H1 (cell line): ENCODE measurements at regions not wholly inside any gene's neighbourhood (a gene's known extent, or its start where the extent isn't known, plus 50 kb on each side); places are given as distances from the start of the nearest gene placed in this dataset.

Experiments
- CTCF ChIA-PET: fragments of 300-600 bp; sonication (Branson Sonifier 250); formaldehyde crosslinking; loops from one replicate; lab custom pipeline; 2021; ENCODE audit not compliant: partially characterized antibody; lab: Charles Lee
- POLR2A ChIA-PET: fragments of 300-600 bp; sonication (Branson Sonifier 250); formaldehyde crosslinking; loops from one replicate; lab custom pipeline; 2021; ENCODE audit warnings: inconsistent platforms; ENCODE audit not compliant: partially characterized antibody; lab: Charles Lee
- DNase-seq, 2 experiments: peaks; one replicate each; pipeline versions ENCODE4 v3.0.0 to v3.0.0-alpha.2; 2010 to 2022; ENCODE audit warnings: low spot score in 2 of 2, low read depth in 1 of 2, mixed read lengths in 1 of 2
- FAIRE-seq: peaks from 2 replicates; lab custom pipeline; 2011; peaks lifted over from hg19 to GRCh38; lab: Jason Lieb, UNC
- H2AFZ ChIP-seq: 2 replicates; pipeline ENCODE4 v1.8.1; 2012; ENCODE audit warnings: low read length, inconsistent platforms
- H2AK5ac ChIP-seq: 2 replicates; pipeline ENCODE4 v1.6.1; 2013; ENCODE audit warnings: low read depth, low read length
- H2BK120ac ChIP-seq: replicated peaks from 2 replicates; pipeline ENCODE3; 2013; ENCODE audit warnings: low read depth, low read length, inconsistent platforms
- H2BK12ac ChIP-seq: 2 replicates; pipeline ENCODE4 v1.6.1; 2013; ENCODE audit warnings: low read depth, low read length
- H2BK15ac ChIP-seq: 2 replicates; pipeline ENCODE4 v1.6.1; 2013; ENCODE audit warnings: low read length
- H2BK20ac ChIP-seq: 2 replicates; pipeline ENCODE4 v1.6.1; 2013; ENCODE audit warnings: low read length
- H2BK5ac ChIP-seq: 2 replicates; pipeline ENCODE4 v1.6.1; 2013; ENCODE audit warnings: low read depth, low read length
- H3K14ac ChIP-seq: 2 replicates; pipeline ENCODE4 v1.6.1; 2013; ENCODE audit warnings: inconsistent platforms; ENCODE audit not compliant: insufficient read length
- H3K18ac ChIP-seq: 2 replicates; pipeline ENCODE4 v1.6.1; 2013; ENCODE audit warnings: low read length; ENCODE audit errors: extremely low read depth
- H3K23ac ChIP-seq: 2 replicates; pipeline ENCODE4 v1.6.1; 2013; ENCODE audit warnings: inconsistent platforms; ENCODE audit not compliant: insufficient read length
- H3K23me2 ChIP-seq: 2 replicates; pipeline ENCODE4 v1.6.1; 2013; ENCODE audit warnings: low read depth, low read length
- H3K27ac ChIP-seq: 2 replicates; pipeline ENCODE4 v1.6.1; 2011; ENCODE audit warnings: low read depth, low read length, inconsistent platforms
- H3K27me3 ChIP-seq, 4 experiments: replicated peaks in 1 of 4; 1 replicate in 1 of 4; 2 replicates in 3 of 4; pipeline versions ENCODE4 v1.6.1 to v1.8.1; 2011 to 2013; ENCODE audit warnings: low read length in 3 of 4, mild to moderate bottlenecking in 3 of 4, inconsistent platforms in 2 of 4, mixed read lengths in 2 of 4, moderate library complexity in 1 of 4; ENCODE audit not compliant: control insufficient read depth in 3 of 4, insufficient read depth in 3 of 4; ENCODE audit errors: extremely low read depth in 1 of 4
- H3K36me3 ChIP-seq, 4 experiments: 2 replicates each; pipeline versions ENCODE4 v1.6.1 to v1.8.1; 2011 to 2013; ENCODE audit warnings: mild to moderate bottlenecking in 4 of 4, low read length in 3 of 4, moderate library complexity in 2 of 4, control low read depth in 1 of 4, inconsistent platforms in 1 of 4; ENCODE audit not compliant: insufficient read depth in 4 of 4, control insufficient read depth in 2 of 4
- H3K4ac ChIP-seq: replicated peaks from 2 replicates; pipeline ENCODE3; 2013; ENCODE audit warnings: low read length, low read depth, mixed read lengths, inconsistent platforms; ENCODE audit not compliant: insufficient read length
- H3K4me1 ChIP-seq, 4 experiments: replicated peaks in 1 of 4; 1 replicate in 1 of 4; 2 replicates in 3 of 4; pipeline versions ENCODE4 v1.6.1 to v1.8.1; 2011 to 2013; ENCODE audit warnings: low read length in 3 of 4, inconsistent platforms in 2 of 4, mixed read lengths in 1 of 4; ENCODE audit not compliant: insufficient read depth in 4 of 4, control insufficient read depth in 3 of 4
- H3K4me2 ChIP-seq, 2 experiments: 2 replicates each; pipeline versions ENCODE4 v1.6.1 to v1.8.1; 2011 to 2013; ENCODE audit warnings: low read depth in 2 of 2, low read length in 2 of 2, control low read depth in 1 of 2, inconsistent platforms in 1 of 2, mild to moderate bottlenecking in 1 of 2; ENCODE audit not compliant: insufficient read depth in 1 of 2
- H3K4me3 ChIP-seq, 4 experiments: fragments of 200-600, 300-600 bp in 1 of 4; sonication (generic), shearing (Covaris generic), sonication (Bioruptor Twin) in 1 of 4; 2 replicates each; pipeline versions ENCODE4 v1.5.1 to v1.8.1; 2011 to 2016; ENCODE audit warnings: low read length in 4 of 4, low read depth in 3 of 4, control low read depth in 2 of 4, inconsistent platforms in 2 of 4, mild to moderate bottlenecking in 2 of 4, mixed read lengths in 1 of 4, moderate library complexity in 1 of 4; ENCODE audit not compliant: insufficient read depth in 2 of 4; ENCODE audit errors: extremely low read depth in 1 of 4
- H3K56ac ChIP-seq: replicated peaks from 2 replicates; pipeline ENCODE3; 2013; ENCODE audit warnings: low read depth, mild to moderate bottlenecking, mixed read lengths, low read length, inconsistent platforms; ENCODE audit not compliant: insufficient read length
- H3K79me1 ChIP-seq: 2 replicates; pipeline ENCODE4 v1.6.1; 2013; ENCODE audit warnings: low read depth, low read length, control low read depth
- H3K79me2 ChIP-seq, 2 experiments: 2 replicates each; pipeline versions ENCODE4 v1.6.1 to v1.8.1; 2012 to 2013; ENCODE audit warnings: low read length in 2 of 2, mild to moderate bottlenecking in 2 of 2, inconsistent platforms in 1 of 2; ENCODE audit not compliant: insufficient read depth in 2 of 2, control insufficient read depth in 1 of 2
- H3K9ac ChIP-seq, 4 experiments: replicated peaks in 1 of 4; 1 replicate in 1 of 4; 2 replicates in 3 of 4; pipeline versions ENCODE4 v1.6.1 to v1.8.1; 2011 to 2013; ENCODE audit warnings: low read depth in 3 of 4, low read length in 3 of 4, control low read depth in 2 of 4, mild to moderate bottlenecking in 2 of 4, moderate library complexity in 2 of 4, inconsistent platforms in 1 of 4; ENCODE audit errors: extremely low read depth in 1 of 4
- H3K9me3 ChIP-seq, 2 experiments: 2 replicates each; pipeline versions ENCODE4 v1.6.1 to v1.8.1; 2012 to 2013; ENCODE audit warnings: mild to moderate bottlenecking in 2 of 2, moderate library complexity in 2 of 2, control low read depth in 1 of 2, inconsistent platforms in 1 of 2, low read depth in 1 of 2, low read length in 1 of 2, mixed read lengths in 1 of 2; ENCODE audit not compliant: insufficient read depth in 2 of 2
- H4K20me1 ChIP-seq, 2 experiments: replicated peaks in 1 of 2; 2 replicates each; pipeline versions ENCODE3 to v1.8.1; 2011 to 2013; ENCODE audit warnings: inconsistent platforms in 2 of 2, low read length in 2 of 2, mild to moderate bottlenecking in 1 of 2; ENCODE audit not compliant: insufficient read depth in 2 of 2, control insufficient read depth in 1 of 2
- H4K5ac ChIP-seq: 2 replicates; pipeline ENCODE4 v1.6.1; 2013; ENCODE audit warnings: low read length, low read depth, mixed read lengths, inconsistent platforms; ENCODE audit not compliant: insufficient read length
- H4K8ac ChIP-seq: 2 replicates; pipeline ENCODE4 v1.8.0; 2013; ENCODE audit warnings: mild to moderate bottlenecking, moderate library complexity, low read length, inconsistent platforms; ENCODE audit not compliant: insufficient read depth; ENCODE audit errors: extremely low read depth
- H4K91ac ChIP-seq: replicated peaks from 2 replicates; pipeline ENCODE3; 2013; ENCODE audit warnings: low read length, mixed read lengths, inconsistent platforms; ENCODE audit not compliant: insufficient read length
- CTBP2 ChIP-seq: IDR thresholded peaks from 2 replicates; pipeline ENCODE4 v1.7.0; 2011; ENCODE audit warnings: borderline replicate concordance, mild to moderate bottlenecking, moderate library complexity, mixed read lengths, low read length; ENCODE audit not compliant: insufficient read depth, insufficient read length
- RFX5 ChIP-seq: IDR thresholded peaks from 2 replicates; pipeline ENCODE4 v1.6.1; 2011; ENCODE audit warnings: low read depth, low read length, improper control_type of control experiment, borderline replicate concordance
- SIRT6 ChIP-seq: IDR thresholded peaks from one replicate; pipeline ENCODE4 v1.7.1; 2012; ENCODE audit warnings: low read length, inconsistent platforms
- WGBS, 2 experiments: shearing (Covaris generic) in 1 of 2; methylation state at CpG; one replicate each; pipeline versions ENCODE4 v1.1.6 to v1.1.7; 2013 to 2015; ENCODE audit warnings: low lambda C conversion rate in 2 of 2, mixed read lengths in 2 of 2, inconsistent platforms in 1 of 2, low coverage in 1 of 2, missing lambda C conversion rate in 1 of 2; ENCODE audit not compliant: insufficient replicate concordance in 2 of 2, insufficient coverage in 1 of 2, insufficient read length in 1 of 2; ENCODE audit errors: extremely low coverage in 1 of 2, missing lambda C conversion rate in 1 of 2; 5-methylcytosine and 5-hydroxymethylcytosine counted together

- H3K4me1 ChIP-seq = peaks cover 0 to 4% (median 0%) of the 10 kb centered on the region in 4 experiments; a peak in 3 of 7 replicates
- no peak overlapping the region for H2BK12ac ChIP-seq
- DNase-seq (no peak), FAIRE-seq (no peak)
- H3K23me2 ChIP-seq = no peaks in the 10 kb centered on the region
- H3K27me3 ChIP-seq = no peaks in the 10 kb centered on the region
- H3K23ac ChIP-seq = no peak overlapping the region
- H2BK15ac ChIP-seq = no peak overlapping the region
- no peak overlapping the region for H2BK20ac ChIP-seq
- no peak overlapping the region for H3K4me3 ChIP-seq
- no peak overlapping the region for H3K27ac ChIP-seq
- H4K91ac ChIP-seq = no peak overlapping the region
- no peak overlapping the region for H2BK5ac ChIP-seq
- no peak overlapping the region for H2BK120ac ChIP-seq
- no peak overlapping the region for H3K9ac ChIP-seq
- no peak overlapping the region for H3K18ac ChIP-seq
- H4K20me1 ChIP-seq = no peaks in the 10 kb centered on the region
- no peaks in the 10 kb centered on the region for H3K79me1 ChIP-seq
- CTCF ChIA-PET = interaction anchor here (1.0 kb wide), 1 partner anchor 77 kb away, joined by 3 read pairs; no protein-coding TSS in a partner anchor
- no peak overlapping the region for H3K4ac ChIP-seq
- no peaks in the 10 kb centered on the region for H3K9me3 ChIP-seq
- H3K14ac ChIP-seq = no peak overlapping the region
- no peaks in the 10 kb centered on the region for H3K79me2 ChIP-seq
- no peak overlapping the region for H3K4me2 ChIP-seq
- H4K8ac ChIP-seq = no peak overlapping the region
- no peak overlapping the region for H4K5ac ChIP-seq
- no peak overlapping the region for H2AK5ac ChIP-seq
- no peak overlapping the region for H2AFZ ChIP-seq
- no peak for TF ChIP-seq SIRT6
- no peak for TF ChIP-seq CTBP2
- no peak for TF ChIP-seq RFX5
- POLR2A ChIA-PET = no interaction called here
- no peaks in the 10 kb centered on the region for H3K36me3 ChIP-seq
- 89% methylated on average over 1 of the region's 1 CpG; no CpG with 5 or more reads in 1 of the 2 experiments for WGBS, 2 experiments
- H3K56ac ChIP-seq = no peak overlapping the region
Observed at GRCh38 chr5:61281686-61282085, 50.4 kb upstream of the ZSWIM6 start.
